Heart left ventricle (tissue), 16 donors: ENCODE measurements at regions not wholly inside any gene's neighbourhood (a gene's known extent, or its start where the extent isn't known, plus 50 kb on each side); places are given as distances from the start of the nearest gene placed in this dataset.
"Not testable (repeated sequence)": the region's sequence is repeated elsewhere in the genome, so short reads cannot be mapped to it uniquely, and the experiment has no call there.

Source experiments
- ATAC-seq, 4 donors: fragments of 200-7000 bp; cut with Tn5 transposase; one replicate each; pipeline ENCODE4 v1.9.1; 2020 to 2022; ENCODE audit warnings: moderate library complexity in 4 of 4, mild to moderate bottlenecking in 3 of 4, moderate number of reproducible peaks in 1 of 4
- DNase-seq, 5 donors: peaks; one replicate each; pipeline ENCODE4 v3.0.0-alpha.2; 2020
- H3K27ac ChIP-seq, 12 donors: fragments of 200-600 bp; sonication (generic) in 4 of 12; one replicate each; pipeline versions ENCODE4 v1.5.0 to v1.8.0; 2016 to 2022; ENCODE audit warnings: mild to moderate bottlenecking in 2 of 12
- H3K27me3 ChIP-seq, 9 donors: fragments of 200-600 bp; sonication (generic) in 2 of 9; one replicate each; pipeline versions ENCODE4 v1.5.1 to v1.8.0; 2016 to 2022; ENCODE audit warnings: mild to moderate bottlenecking in 3 of 9
- H3K36me3 ChIP-seq, 9 donors: fragments of 200-600 bp; sonication (generic) in 2 of 9; one replicate each; pipeline versions ENCODE4 v1.5.0 to v1.8.0; 2018 to 2022; ENCODE audit warnings: mild to moderate bottlenecking in 2 of 9
- H3K4me1 ChIP-seq, 12 donors: fragments of 200-600 bp; sonication (generic) in 4 of 12; one replicate each; pipeline versions ENCODE4 v1.5.0 to v1.8.0; 2016 to 2022; ENCODE audit warnings: mild to moderate bottlenecking in 3 of 12
- H3K4me3 ChIP-seq, 12 donors: fragments of 200-600 bp; sonication (generic) in 4 of 12; one replicate each; pipeline versions ENCODE4 v1.5.0 to v1.8.0; 2017 to 2022; ENCODE audit warnings: mild to moderate bottlenecking in 9 of 12, moderate library complexity in 4 of 12
- H3K9me3 ChIP-seq, 12 donors: fragments of 200-600 bp; sonication (generic) in 4 of 12; one replicate each; pipeline versions ENCODE4 v1.5.0 to v1.8.0; 2016 to 2022; ENCODE audit warnings: mild to moderate bottlenecking in 1 of 12
- WGBS, 4 donors: extraction: QIAGEN DNeasy Blood & Tissue Kit in 2 of 4; methylation state at CpG; one replicate each; pipeline versions ENCODE4 v1.1.5 to v1.1.7; 2013 to 2018; 5-methylcytosine and 5-hydroxymethylcytosine counted together
- intact Hi-C, 10 donors: fragments of 100-400 bp; cut with DNase I; formaldehyde crosslinking; loops; one replicate each; pipeline versions ENCODE4 v1.11.1 to v1.14.2; 2022
- TF ChIP-seq, protein P1 (sequence below), 12 donors: fragments of 200-600 bp; sonication (generic) in 4 of 12; IDR thresholded peaks; one replicate each; pipeline versions ENCODE4 v1.5.0 to v1.8.0; 2018 to 2022; ENCODE audit warnings: antibody characterized with exemption in 12 of 12, mild to moderate bottlenecking in 5 of 12
- donor health status: ischemic (EF 13 %, LVEDD 7.1; RV severe dilation, severe dysfunction).
- donor health status: healthy with polysubstance abuse.
- donor health status: DM: no; HTN: yes; CAD: no.
- donor health status: DM: no; HTN: no; CAD: no.
- donor health status: ischemic (EF 25% LVEDD 6.9; RV normal size, moderate dysfunction).
- donor health status: ischemic (EF 25% LVEDD 5.7; RV mildly dilated, moderate dysfunction).
- donor health status: healthy.
- donor health status: DM: yes; HTN: yes; CAD: no.
- donor health status: ischemic (EF 35%, LVEDD 5.7; RV mildly dilated, moderate dysfunction).
- donor health status: nonischemic (EF 11% LVEDD 7.7; RV severe dilation, severe dysfunction).
- donor health status: DM: yes; HTN: yes; CAD: no.
- donor health status: PGD.
- donor health status: ischemic (EF 29% LVEDD 5.4; RV normal size, mild dysfunction).
- donor health status: nonischemic (EF 23%, LVEDD 6.1; RV moderate dilation, normal function).

DNA sequence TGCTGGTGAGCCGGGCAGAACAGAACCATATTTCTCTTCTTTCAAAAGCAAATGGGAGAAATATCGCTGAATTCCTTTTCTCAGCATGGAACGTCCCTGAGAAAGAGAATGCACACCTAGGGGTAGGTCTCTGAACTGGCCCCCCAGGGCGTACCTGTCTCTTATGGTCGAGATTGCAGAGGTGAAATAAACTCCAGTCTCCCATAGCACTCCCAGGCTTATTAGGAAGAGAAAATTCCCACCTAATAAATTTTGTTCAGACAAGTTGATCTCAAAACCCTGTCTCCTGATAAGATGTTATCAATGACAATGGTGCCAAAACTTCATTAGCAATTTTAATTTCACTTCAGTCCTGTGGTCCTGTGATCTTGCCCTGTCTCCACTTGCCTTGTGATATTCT lies 106.6 kb upstream of the FAM90A26 start:
- ATAC-seq, DNase-seq, H3K36me3 ChIP-seq, H3K27me3 ChIP-seq, intact Hi-C loops, H3K4me3 ChIP-seq, H3K27ac ChIP-seq, H3K4me1 ChIP-seq: not testable (repeated sequence)
- WGBS, 4 donors = 77 to 89% (median 81%) methylated on average over 3 to 5 of the region's 5 CpGs
- peaks cover 0 to 19% (median 0%) of the 10 kb centered on the region in 12 donors for H3K9me3 ChIP-seq

DNA sequence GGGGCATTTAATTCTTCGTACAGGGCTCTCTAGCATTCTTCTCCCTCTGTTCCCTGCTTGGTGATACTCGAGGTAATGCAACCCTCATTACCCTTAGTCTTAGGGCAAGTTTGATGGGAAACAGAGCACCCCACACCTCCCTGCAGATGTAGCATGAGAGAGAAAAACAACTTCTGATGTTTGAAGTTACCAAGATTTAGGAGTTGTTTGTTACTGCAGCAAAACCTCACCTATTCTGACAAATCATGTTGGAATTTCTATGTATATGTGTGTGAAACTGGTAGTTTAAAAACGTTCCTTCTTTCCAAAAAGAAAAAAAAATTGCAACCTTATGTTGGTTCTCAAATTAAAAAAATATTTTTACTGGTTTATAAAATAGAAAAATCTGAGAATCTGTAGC lies 145.3 kb upstream of the FAM90A26 start:
- H3K27me3 ChIP-seq, H3K4me1 ChIP-seq, H3K36me3 ChIP-seq, H3K9me3 ChIP-seq, H3K27ac ChIP-seq, H3K4me3 ChIP-seq, DNase-seq, intact Hi-C loops, ATAC-seq: not testable (repeated sequence)
- 46 to 54% (median 50%) methylated on average over 3 of the region's 3 CpGs for WGBS, 4 donors

DNA sequence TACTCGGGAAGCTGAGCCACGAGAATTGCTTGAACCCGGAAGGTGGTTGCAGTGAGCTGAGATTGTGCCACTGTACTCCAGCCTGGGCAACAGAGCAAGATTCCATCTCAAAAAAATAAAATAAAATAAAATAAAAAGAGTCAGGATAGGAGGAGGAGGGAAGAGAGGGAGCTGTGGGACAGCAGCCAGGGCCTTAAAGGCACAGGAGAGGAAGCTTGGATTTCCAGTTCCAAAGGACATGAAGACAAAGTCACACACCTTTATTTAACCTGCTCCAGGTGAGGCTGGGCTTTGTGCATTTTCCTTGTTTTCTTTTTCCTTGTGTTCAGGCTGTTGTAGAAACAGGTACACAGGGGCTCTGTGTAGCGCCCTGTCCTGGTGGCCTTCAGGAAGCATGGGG lies 138.2 kb upstream of the HMX1 start:
- ATAC-seq, H3K27ac ChIP-seq, H3K4me1 ChIP-seq, H3K36me3 ChIP-seq, DNase-seq, intact Hi-C loops, H3K27me3 ChIP-seq, H3K9me3 ChIP-seq, H3K4me3 ChIP-seq: not testable (repeated sequence)
- 80 to 91% (median 89%) methylated on average over 4 of the region's 4 CpGs for WGBS, 4 donors

DNA sequence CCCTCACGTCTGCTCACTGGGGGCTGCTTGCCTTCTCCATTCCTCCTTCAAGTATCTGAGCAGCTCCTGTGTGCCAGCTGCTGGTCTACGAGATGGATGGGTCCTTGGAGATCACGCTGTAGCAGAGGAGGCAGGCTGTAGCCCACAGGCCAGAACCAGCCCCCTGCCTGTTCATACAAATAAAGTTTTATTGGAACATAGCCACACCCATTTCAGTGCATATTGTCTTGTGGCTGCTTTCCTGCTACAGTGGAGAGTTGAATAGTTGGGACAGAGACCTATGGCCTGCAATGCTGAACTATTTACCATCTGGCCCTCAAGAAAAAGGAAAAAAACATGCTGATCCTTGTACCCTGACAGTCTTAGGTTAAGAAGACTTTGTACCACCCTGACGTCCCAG lies 136.8 kb upstream of the HMX1 start:
- H3K4me3 ChIP-seq, H3K9me3 ChIP-seq, intact Hi-C loops, DNase-seq, H3K27ac ChIP-seq, H3K4me1 ChIP-seq, ATAC-seq, H3K36me3 ChIP-seq, H3K27me3 ChIP-seq: not testable (repeated sequence)
- 78 to 88% (median 82%) methylated on average over 2 to 4 of the region's 4 CpGs for WGBS, 4 donors

DNA sequence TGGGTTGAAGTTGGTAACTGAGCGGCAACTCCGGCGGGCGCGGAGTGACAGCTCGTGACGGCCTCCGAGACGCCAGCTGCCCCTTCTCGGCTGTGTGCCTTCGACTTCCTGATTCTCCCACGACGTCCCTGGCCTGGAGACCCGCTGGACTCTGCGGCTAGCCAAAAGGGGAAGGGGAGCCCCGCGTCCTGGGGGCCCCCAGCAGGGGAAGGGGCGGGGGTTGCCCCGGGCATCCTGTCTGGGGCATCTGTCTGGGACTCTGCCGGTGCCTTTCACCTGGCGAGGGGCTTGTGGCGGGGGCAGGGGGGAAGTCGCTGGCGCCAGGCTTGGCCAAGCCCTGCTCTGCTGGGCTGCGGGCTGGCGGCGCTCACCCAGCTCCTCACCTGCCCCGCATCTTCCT lies 129.5 kb upstream of the HMX1 start:
- DNase-seq, H3K9me3 ChIP-seq, H3K27ac ChIP-seq, ATAC-seq, H3K36me3 ChIP-seq, H3K4me1 ChIP-seq: not testable (repeated sequence)
- 1 to 9% (median 3%) methylated on average over 6 to 28 of the region's 28 CpGs for WGBS, 4 donors
- Histone ChIP-seq H3K27me3 (peaks cover 0 to 24% (median 7%) of the 10 kb centered on the region in 9 donors), H3K4me3 (peak overlapping the region in 8 of 12 donors; percentile 0 to 51 (median 26))
- intact Hi-C loops = loop anchor here in 7 of 10 donors (2.0 to 5.0 kb wide), 2 partner anchors 121 to 122 kb away; no protein-coding TSS in a partner anchor

DNA sequence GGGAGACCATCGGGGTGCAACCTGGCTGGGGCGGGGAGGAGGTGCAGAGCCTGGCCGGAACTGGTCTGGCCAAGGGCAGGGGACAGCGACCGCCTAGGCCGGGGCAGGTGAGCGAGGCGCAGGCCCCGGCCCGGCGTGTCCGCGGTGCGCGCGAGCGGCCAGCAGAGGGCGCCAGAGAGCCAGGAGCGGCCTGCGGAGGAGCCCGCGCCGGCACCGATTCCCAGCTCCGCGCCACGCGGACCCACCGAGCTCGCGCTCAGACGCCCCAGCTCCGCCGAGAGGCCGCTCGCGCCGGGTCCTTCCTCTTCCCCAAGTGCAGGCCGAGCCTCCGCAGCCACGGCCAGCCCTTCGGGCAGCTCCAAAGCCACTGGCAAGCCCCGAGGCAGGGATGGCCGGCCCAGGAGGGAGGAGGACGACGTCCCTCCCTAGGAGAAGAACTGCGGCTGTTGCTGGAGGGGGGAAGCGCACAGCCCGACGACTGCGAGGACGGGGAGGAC lies 128.9 kb upstream of the HMX1 start:
- TF ChIP-seq, protein P1, sequence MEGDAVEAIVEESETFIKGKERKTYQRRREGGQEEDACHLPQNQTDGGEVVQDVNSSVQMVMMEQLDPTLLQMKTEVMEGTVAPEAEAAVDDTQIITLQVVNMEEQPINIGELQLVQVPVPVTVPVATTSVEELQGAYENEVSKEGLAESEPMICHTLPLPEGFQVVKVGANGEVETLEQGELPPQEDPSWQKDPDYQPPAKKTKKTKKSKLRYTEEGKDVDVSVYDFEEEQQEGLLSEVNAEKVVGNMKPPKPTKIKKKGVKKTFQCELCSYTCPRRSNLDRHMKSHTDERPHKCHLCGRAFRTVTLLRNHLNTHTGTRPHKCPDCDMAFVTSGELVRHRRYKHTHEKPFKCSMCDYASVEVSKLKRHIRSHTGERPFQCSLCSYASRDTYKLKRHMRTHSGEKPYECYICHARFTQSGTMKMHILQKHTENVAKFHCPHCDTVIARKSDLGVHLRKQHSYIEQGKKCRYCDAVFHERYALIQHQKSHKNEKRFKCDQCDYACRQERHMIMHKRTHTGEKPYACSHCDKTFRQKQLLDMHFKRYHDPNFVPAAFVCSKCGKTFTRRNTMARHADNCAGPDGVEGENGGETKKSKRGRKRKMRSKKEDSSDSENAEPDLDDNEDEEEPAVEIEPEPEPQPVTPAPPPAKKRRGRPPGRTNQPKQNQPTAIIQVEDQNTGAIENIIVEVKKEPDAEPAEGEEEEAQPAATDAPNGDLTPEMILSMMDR (IDR thresholded peaks at IDR 0.05) = peak; percentile 52 to 93 (median 88)
- not testable (repeated sequence) for H3K36me3 ChIP-seq, H3K9me3 ChIP-seq, H3K4me1 ChIP-seq, H3K27ac ChIP-seq
- intact Hi-C loops = loop anchor here in 7 of 10 donors (2.0 to 5.0 kb wide), 2 partner anchors 122 kb away; no protein-coding TSS in a partner anchor
- peak in 2 of 4 donors; percentile 22 to 29 for ATAC-seq
- 0 to 3% (median 2%) methylated on average over 7 to 52 of the region's 52 CpGs; no CpG with 5 or more reads in 1 of the 4 donors for WGBS, 4 donors
- peaks cover 0 to 24% (median 7%) of the 10 kb centered on the region in 9 donors for H3K27me3 ChIP-seq
- peak; percentile 34 to 78 (median 43) for DNase-seq
- peak overlapping the region in 11 of 12 donors; percentile 0 to 51 (median 24) for H3K4me3 ChIP-seq

DNA sequence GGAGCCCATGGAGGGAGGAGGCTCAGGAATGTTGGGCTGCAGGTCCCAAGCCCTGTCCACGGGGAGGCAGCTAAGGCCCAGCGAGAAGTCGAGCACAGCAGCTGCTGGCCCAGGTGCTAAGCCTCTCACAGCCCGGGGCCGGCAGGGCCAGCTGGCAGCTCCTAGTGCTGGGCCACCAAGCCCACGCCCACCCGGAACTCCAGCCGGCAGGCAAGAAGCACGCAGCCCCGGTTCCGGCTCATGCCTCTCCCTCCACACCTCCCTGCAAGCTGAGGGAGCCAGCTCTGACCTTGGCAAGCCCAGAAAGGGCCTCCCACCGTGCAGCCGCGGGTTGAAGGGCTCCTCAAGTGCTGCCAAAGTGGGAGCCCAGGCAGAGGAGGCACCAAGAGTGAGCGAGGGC lies 121.3 kb upstream of the HMX1 start:
- H3K4me1 ChIP-seq, H3K9me3 ChIP-seq, H3K36me3 ChIP-seq, H3K27ac ChIP-seq, ATAC-seq, H3K27me3 ChIP-seq, intact Hi-C loops, DNase-seq, H3K4me3 ChIP-seq: not testable (repeated sequence)
- 50 to 85% (median 82%) methylated on average over 1 to 15 of the region's 15 CpGs for WGBS, 4 donors

DNA sequence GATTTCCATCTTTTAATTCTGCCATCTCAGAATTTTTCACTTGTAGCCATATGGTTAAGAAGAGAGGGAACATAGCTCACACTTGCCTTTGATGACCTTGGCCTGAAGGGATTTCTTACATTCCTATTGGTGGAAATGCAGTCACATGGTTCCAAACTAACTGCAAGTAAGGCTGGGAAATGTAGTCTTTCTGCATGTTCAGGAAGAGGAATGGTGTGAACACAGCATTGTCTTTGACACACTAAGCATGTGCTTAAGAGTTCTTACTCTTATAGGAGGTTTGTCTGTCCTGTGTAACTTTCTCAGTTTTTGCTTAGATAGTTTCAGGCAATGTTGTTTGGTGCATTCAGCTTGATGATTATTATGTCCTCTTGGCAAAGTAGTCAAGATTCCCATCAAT lies 119.8 kb upstream of the HMX1 start:
- H3K4me1 ChIP-seq, H3K4me3 ChIP-seq, intact Hi-C loops, DNase-seq, H3K9me3 ChIP-seq, ATAC-seq, H3K27ac ChIP-seq, H3K27me3 ChIP-seq, H3K36me3 ChIP-seq: not testable (repeated sequence)

DNA sequence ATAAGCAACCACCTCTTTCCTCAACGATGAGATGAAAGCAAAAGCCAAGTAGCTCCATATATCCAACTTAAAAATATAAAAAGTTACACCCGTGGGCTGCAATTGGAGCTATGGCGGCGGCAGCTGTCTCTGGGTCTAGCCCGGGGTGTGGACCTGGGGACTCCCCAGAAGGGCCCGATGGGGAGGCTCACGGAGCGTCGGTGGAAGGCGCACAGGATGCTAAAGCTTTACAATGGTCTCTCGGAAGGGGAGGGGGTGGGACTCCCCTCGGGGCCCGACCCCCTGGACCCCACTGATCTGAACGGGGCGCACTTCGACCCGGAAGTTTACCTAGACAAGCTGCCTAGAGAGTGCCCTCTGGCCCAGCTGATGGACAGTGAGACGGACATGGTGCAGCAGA lies 118.7 kb upstream of the HMX1 start:
- H3K4me3 ChIP-seq, H3K9me3 ChIP-seq, DNase-seq, ATAC-seq, H3K27me3 ChIP-seq, intact Hi-C loops, H3K36me3 ChIP-seq, H3K27ac ChIP-seq, H3K4me1 ChIP-seq: not testable (repeated sequence)
- WGBS, 4 donors = 83 to 90% (median 87%) methylated on average over 7 to 18 of the region's 18 CpGs

DNA sequence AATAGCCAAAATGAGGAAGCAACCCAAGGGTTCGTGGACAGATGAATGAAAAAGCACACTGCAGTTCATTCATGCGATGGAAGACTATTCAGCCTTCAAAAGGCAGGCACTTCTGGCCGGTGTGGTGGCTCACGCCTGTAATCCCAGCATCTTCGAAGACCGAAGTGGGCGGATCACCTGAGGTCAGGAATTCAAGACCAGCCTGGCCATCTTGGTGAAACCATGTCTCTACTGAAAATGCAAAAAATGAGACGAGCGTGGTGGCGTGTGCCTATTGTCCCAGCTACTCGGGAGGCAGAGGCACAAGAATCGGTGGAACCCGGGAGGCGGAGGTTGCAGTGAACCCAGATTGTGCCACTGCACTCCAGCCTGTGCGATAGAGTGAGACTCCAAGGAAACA lies 114.1 kb upstream of the HMX1 start:
- WGBS, 4 donors = 91 to 97% (median 93%) methylated on average over 15 of the region's 15 CpGs

DNA sequence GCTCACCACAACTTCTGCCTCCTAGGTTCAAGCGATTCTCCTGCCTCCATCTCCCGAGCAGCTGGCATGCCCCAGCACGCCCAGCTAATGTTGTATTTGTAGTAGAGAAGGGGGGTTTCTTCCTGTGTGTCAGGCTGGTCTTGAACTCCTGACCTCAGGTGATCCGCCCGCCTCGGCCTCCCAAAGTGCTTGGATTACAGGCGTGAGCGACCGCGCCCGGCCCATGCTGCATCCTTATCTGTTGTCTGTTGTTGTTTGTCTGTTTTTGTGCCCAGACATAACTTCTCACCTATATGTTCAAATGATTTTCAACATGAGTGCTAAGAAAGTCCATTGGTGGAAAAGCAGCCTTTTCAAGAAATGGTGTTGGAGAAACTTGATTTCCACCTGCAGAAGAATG lies 113.0 kb upstream of the HMX1 start:
- intact Hi-C loops, H3K9me3 ChIP-seq, H3K4me1 ChIP-seq, H3K36me3 ChIP-seq, H3K27me3 ChIP-seq, DNase-seq, H3K27ac ChIP-seq, ATAC-seq, H3K4me3 ChIP-seq: not testable (repeated sequence)
- 87 to 92% (median 88%) methylated on average over 11 of the region's 11 CpGs for WGBS, 4 donors

More for the DNA sequence above, 114.1 kb upstream of the HMX1 start:
- H3K4me3 ChIP-seq, H3K27me3 ChIP-seq, H3K4me1 ChIP-seq, DNase-seq, ATAC-seq, H3K9me3 ChIP-seq, intact Hi-C loops, H3K27ac ChIP-seq, H3K36me3 ChIP-seq: not testable (repeated sequence)
